Lung (tissue), 11 donors: ENCODE measurements at regions not wholly inside any gene's neighbourhood (a gene's known extent, or its start where the extent isn't known, plus 50 kb on each side); places are given as distances from the start of the nearest gene placed in this dataset.

ENCODE experiments used
- ATAC-seq: fragments of 200-7000 bp; cut with Tn5 transposase; one replicate; pipeline ENCODE4 v1.9.1; 2020; ENCODE audit warnings: moderate number of reproducible peaks; ENCODE audit not compliant: insufficient read depth, low FRiP score
- DNase-seq, 3 donors: peaks; one replicate each; pipeline ENCODE4 v3.0.0-alpha.2; 2013 to 2017
- H3K27ac ChIP-seq, 2 donors: one replicate each; pipeline ENCODE4 v1.5.1; 2013; ENCODE audit warnings: mild to moderate bottlenecking in 2 of 2, moderate library complexity in 2 of 2, control low read depth in 1 of 2, inconsistent platforms in 1 of 2, low read depth in 1 of 2, low read length in 1 of 2
- H3K27me3 ChIP-seq, 3 donors: one replicate each; pipeline ENCODE4 v1.5.1; 2013; ENCODE audit warnings: low read length in 2 of 3; ENCODE audit not compliant: control insufficient read depth in 3 of 3, insufficient read depth in 3 of 3
- H3K36me3 ChIP-seq, 4 donors: one replicate each; pipeline ENCODE4 v1.5.1; 2013; ENCODE audit warnings: low read length in 4 of 4, mild to moderate bottlenecking in 1 of 4, moderate library complexity in 1 of 4; ENCODE audit not compliant: control insufficient read depth in 4 of 4, insufficient read depth in 4 of 4
- H3K4me1 ChIP-seq, 5 donors: one replicate each; pipeline ENCODE4 v1.5.1; 2013; ENCODE audit warnings: low read length in 5 of 5, mild to moderate bottlenecking in 2 of 5, moderate library complexity in 1 of 5; ENCODE audit not compliant: control insufficient read depth in 5 of 5, insufficient read depth in 5 of 5
- H3K4me3 ChIP-seq: one replicate; pipeline ENCODE4 v1.5.1; 2013; ENCODE audit warnings: mild to moderate bottlenecking, control low read depth, moderate library complexity
- H3K9ac ChIP-seq, 2 donors: one replicate each; pipeline ENCODE4 v1.5.1; 2013; ENCODE audit warnings: low read length in 2 of 2, control low read depth in 1 of 2; ENCODE audit not compliant: insufficient read depth in 1 of 2
- H3K9me3 ChIP-seq, 4 donors: one replicate each; pipeline ENCODE4 v1.5.1; 2013; ENCODE audit warnings: low read length in 3 of 4, mild to moderate bottlenecking in 1 of 4, moderate library complexity in 1 of 4; ENCODE audit not compliant: control insufficient read depth in 4 of 4, insufficient read depth in 3 of 4
- CTCF ChIP-seq: IDR thresholded peaks from 2 replicates; pipeline ENCODE4 v1.5.1; 2012; ENCODE audit warnings: mild to moderate bottlenecking; ENCODE audit errors: control extremely low read depth, extremely low read depth
- WGBS, 2 donors: extraction: QIAGEN DNeasy Blood & Tissue Kit; methylation state at CpG; one replicate each; pipeline ENCODE4 v1.1.7; 2013; 5-methylcytosine and 5-hydroxymethylcytosine counted together
- donor health status: control.
- donor health status: control.
- donor health status: Bipolar disorder and iron deficiency.
- donor health status: healthy.
- donor health status: DM: yes; HTN: yes; CAD: no.

GRCh38 chr20:51091406-51092195 is 68.7 kb upstream of the KCNG1 start:
- TF ChIP-seq CTCF: no peak
- no peaks in the 10 kb centered on the region for H3K9me3 ChIP-seq
- 21 to 28% methylated on average over 12 of the region's 12 CpGs for WGBS, 2 donors
- H3K4me1 ChIP-seq: peaks cover 0 to 4% (median 0%) of the 10 kb centered on the region in 5 donors
- H3K36me3 ChIP-seq: no peaks in the 10 kb centered on the region
- no peak for ATAC-seq
- no peak overlapping the region for H3K27ac ChIP-seq
- H3K4me3 ChIP-seq: no peak overlapping the region
- peaks cover 0 to 23% (median 11%) of the 10 kb centered on the region in 3 donors for H3K27me3 ChIP-seq
- no peak overlapping the region for H3K9ac ChIP-seq
- no peak for DNase-seq

DNA sequence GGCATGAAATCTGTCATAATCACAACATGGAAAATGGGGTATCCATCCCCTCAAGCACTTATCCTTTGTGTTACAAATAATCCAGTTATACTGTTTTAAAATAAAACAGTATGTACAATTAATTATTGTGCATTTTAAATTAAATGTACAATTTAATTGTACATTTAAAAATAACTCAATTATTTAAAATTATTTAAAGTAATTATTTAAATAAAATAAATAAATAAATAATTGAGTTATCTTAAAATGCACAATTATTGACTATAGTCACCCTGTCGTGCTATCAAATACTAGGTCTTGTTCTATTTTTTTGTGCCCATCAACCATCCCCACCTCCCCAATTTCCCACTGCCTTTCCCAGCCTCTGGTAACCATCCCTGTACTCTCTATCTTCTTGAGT is 66.9 kb upstream of the KCNG1 start:
- Histone ChIP-seq H3K27ac (no peak overlapping the region), H3K4me3 (no peak overlapping the region), H3K4me1 (peaks cover 0 to 4% (median 0%) of the 10 kb centered on the region in 5 donors), H3K9ac (no peak overlapping the region), H3K27me3 (peaks cover 0 to 23% (median 11%) of the 10 kb centered on the region in 3 donors), H3K36me3 (no peaks in the 10 kb centered on the region), H3K9me3 (no peaks in the 10 kb centered on the region)
- DNase-seq: no peak
- no peak for TF ChIP-seq CTCF
- 91% methylated on average over 1 of the region's 1 CpG for WGBS, 2 donors
- no peak for ATAC-seq

GRCh38 chr20:51089272-51089781 is 66.4 kb upstream of the KCNG1 start:
- H3K27me3 ChIP-seq: peaks cover 0 to 23% (median 11%) of the 10 kb centered on the region in 3 donors
- no peak overlapping the region for H3K9ac ChIP-seq
- H3K4me3 ChIP-seq: no peak overlapping the region
- H3K36me3 ChIP-seq: no peaks in the 10 kb centered on the region
- no peak for ATAC-seq
- H3K9me3 ChIP-seq: no peaks in the 10 kb centered on the region
- H3K27ac ChIP-seq: no peak overlapping the region
- no peak for DNase-seq
- WGBS, 2 donors: 70 to 81% methylated on average over 8 of the region's 8 CpGs
- TF ChIP-seq CTCF: no peak
- H3K4me1 ChIP-seq: peaks cover 0 to 4% (median 0%) of the 10 kb centered on the region in 5 donors
